Hepatocyte (in vitro differentiated cells): ENCODE measurements at regions not wholly inside any gene's neighbourhood (a gene's known extent, or its start where the extent isn't known, plus 50 kb on each side); places are given as distances from the start of the nearest gene placed in this dataset.

ENCODE experiments used
- DNase-seq: peaks from one replicate; pipeline ENCODE4 v3.0.0-alpha.2; 2016; ENCODE audit warnings: low spot score
- H2AFZ ChIP-seq: fragments of 200-600 bp; sonication (generic); 2 replicates; pipeline ENCODE4 v1.6.0; 2016; ENCODE audit warnings: antibody characterized with exemption, mild to moderate bottlenecking
- H3K27ac ChIP-seq: fragments of 200-600 bp; sonication (generic); 2 replicates; pipeline ENCODE4 v1.5.1; 2016; ENCODE audit warnings: mild to moderate bottlenecking
- H3K27me3 ChIP-seq: fragments of 200-600 bp; sonication (generic); 2 replicates; pipeline ENCODE4 v1.6.1; 2016
- H3K36me3 ChIP-seq: fragments of 200-600 bp; sonication (generic); replicated peaks from 2 replicates; pipeline ENCODE4 v1.5.1; 2016; ENCODE audit warnings: low read depth; ENCODE audit not compliant: insufficient read depth
- H3K4me1 ChIP-seq: fragments of 200-600 bp; sonication (generic); 2 replicates; pipeline ENCODE4 v1.5.1; 2016; ENCODE audit warnings: mild to moderate bottlenecking, moderate library complexity; ENCODE audit not compliant: insufficient read depth
- H3K4me2 ChIP-seq: fragments of 200-600 bp; sonication (generic); 2 replicates; pipeline ENCODE4 v1.6.0; 2016
- H3K4me3 ChIP-seq: fragments of 200-600 bp; sonication (generic); 2 replicates; pipeline ENCODE4 v1.5.1; 2016; ENCODE audit warnings: mild to moderate bottlenecking
- H3K79me2 ChIP-seq: fragments of 200-600 bp; sonication (generic); 2 replicates; pipeline ENCODE4 v1.6.0; 2017; ENCODE audit warnings: mild to moderate bottlenecking
- H3K9me2 ChIP-seq: fragments of 200-600 bp; sonication (generic); replicated peaks from 2 replicates; pipeline ENCODE4 v1.6.0; 2017; ENCODE audit warnings: mild to moderate bottlenecking; ENCODE audit not compliant: insufficient read depth
- H3K9me3 ChIP-seq: fragments of 200-600 bp; sonication (generic); 2 replicates; pipeline ENCODE4 v1.5.1; 2016; ENCODE audit warnings: low read depth, mild to moderate bottlenecking
- H4K20me1 ChIP-seq: fragments of 200-600 bp; sonication (generic); 2 replicates; pipeline ENCODE4 v1.6.0; 2016; ENCODE audit warnings: mild to moderate bottlenecking; ENCODE audit not compliant: insufficient read depth, poor library complexity, severe bottlenecking
- EZH2 ChIP-seq: fragments of 200-600 bp; sonication (generic); IDR thresholded peaks from 2 replicates; pipeline ENCODE4 v1.6.1; 2016; ENCODE audit warnings: antibody characterized with exemption, mild to moderate bottlenecking, borderline replicate concordance
- EZH2phosphoT487 ChIP-seq: fragments of 200-600 bp; sonication (generic); IDR thresholded peaks from one replicate; pipeline ENCODE4 v1.6.1; 2018; ENCODE audit warnings: antibody characterized with exemption, mild to moderate bottlenecking, low read depth, moderate library complexity; ENCODE audit not compliant: unreplicated experiment, severe bottlenecking
- WGBS: methylation state at CpG from one replicate; pipeline ENCODE4 v1.1.6; 2016; ENCODE audit warnings: low lambda C conversion rate; ENCODE audit errors: missing lambda C conversion rate; 5-methylcytosine and 5-hydroxymethylcytosine counted together
- TF ChIP-seq, protein P1 (sequence below): fragments of 200-600 bp; sonication (generic); IDR thresholded peaks from 2 replicates; pipeline ENCODE4 v1.5.1; 2016; ENCODE audit warnings: antibody characterized with exemption, mild to moderate bottlenecking; ENCODE audit not compliant: poor library complexity

DNA sequence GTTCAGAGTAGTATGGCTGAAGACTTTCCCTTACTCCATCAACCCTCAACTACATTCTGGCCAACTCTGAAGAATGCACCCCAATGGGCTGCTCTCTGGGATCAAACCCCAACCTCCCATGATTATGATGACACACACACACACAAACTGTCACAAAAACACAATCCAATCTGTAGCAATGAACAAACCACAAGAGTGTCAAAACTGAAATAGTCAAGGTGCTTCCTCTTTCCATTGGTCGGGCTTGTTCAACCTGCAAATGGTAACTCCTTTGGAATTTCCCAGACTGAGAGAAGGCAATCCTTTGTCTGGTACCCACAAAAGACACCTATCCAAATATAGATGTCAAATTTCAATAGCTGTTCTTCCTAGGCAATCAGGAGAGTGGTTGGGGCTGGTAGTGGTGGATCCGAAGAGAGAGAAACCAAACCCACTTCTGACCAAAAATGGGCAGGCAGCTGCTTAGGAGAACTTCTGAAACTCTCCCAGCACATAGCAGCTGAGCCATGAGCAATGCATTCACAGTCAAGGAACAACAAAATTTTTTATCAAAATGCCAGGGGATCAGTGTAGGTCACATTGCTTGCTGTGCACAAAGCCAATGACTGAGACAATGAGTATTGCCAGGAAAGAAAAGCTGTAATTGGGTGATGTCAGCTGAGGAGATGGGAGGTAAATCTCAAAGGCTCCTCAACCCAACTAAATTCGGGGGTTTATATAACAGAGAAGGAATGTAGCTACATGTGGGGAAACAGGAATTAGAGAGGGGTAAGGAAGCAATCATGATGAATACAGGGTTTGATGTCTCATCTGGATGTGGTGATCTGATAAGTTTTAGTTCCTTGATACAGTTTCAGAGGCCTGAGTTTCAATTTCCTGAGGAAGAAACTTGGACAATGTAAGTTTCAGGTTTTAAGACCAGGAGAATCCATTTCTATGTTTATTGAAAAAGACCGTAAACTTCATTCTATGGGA lies 191.4 kb downstream of the KITLG start:
- H4K20me1 ChIP-seq: no peaks in the 10 kb centered on the region
- H2AFZ ChIP-seq: no peak overlapping the region
- H3K9me2 ChIP-seq: no peaks in the 10 kb centered on the region
- H3K9me3 ChIP-seq: no peaks in the 10 kb centered on the region
- TF ChIP-seq EZH2 (no peak), EZH2phosphoT487 (no peak)
- TF ChIP-seq, protein P1, sequence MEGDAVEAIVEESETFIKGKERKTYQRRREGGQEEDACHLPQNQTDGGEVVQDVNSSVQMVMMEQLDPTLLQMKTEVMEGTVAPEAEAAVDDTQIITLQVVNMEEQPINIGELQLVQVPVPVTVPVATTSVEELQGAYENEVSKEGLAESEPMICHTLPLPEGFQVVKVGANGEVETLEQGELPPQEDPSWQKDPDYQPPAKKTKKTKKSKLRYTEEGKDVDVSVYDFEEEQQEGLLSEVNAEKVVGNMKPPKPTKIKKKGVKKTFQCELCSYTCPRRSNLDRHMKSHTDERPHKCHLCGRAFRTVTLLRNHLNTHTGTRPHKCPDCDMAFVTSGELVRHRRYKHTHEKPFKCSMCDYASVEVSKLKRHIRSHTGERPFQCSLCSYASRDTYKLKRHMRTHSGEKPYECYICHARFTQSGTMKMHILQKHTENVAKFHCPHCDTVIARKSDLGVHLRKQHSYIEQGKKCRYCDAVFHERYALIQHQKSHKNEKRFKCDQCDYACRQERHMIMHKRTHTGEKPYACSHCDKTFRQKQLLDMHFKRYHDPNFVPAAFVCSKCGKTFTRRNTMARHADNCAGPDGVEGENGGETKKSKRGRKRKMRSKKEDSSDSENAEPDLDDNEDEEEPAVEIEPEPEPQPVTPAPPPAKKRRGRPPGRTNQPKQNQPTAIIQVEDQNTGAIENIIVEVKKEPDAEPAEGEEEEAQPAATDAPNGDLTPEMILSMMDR: no peak
- H3K36me3 ChIP-seq: no peaks in the 10 kb centered on the region
- H3K27ac ChIP-seq: no peak overlapping the region
- H3K4me1 ChIP-seq: no peaks in the 10 kb centered on the region
- WGBS: 97% methylated on average over 4 of the region's 4 CpGs
- no peak overlapping the region for H3K4me3 ChIP-seq
- H3K79me2 ChIP-seq: no peaks in the 10 kb centered on the region
- no peaks in the 10 kb centered on the region for H3K27me3 ChIP-seq
- no peak overlapping the region for H3K4me2 ChIP-seq
- DNase-seq: no peak

DNA sequence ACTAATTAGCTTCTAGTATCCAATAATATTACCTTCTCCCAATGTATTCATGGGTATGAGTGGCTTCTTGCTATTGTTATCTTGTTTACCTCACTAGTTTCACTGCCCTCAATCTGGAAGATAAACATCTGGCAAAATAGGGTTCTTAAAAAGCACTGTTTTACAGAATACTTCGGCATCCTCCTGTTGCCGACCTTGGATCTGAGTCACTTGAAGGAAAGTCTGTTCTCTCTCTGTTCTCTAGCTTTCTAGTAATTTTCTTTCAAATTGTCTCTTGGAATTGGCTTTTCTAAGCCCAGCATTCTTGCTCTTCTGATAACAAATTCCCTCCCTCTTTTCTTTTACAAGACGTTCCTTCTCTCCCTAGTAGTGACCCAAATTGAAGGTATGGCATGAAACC lies 189.5 kb downstream of the KITLG start:
- TF ChIP-seq, protein P1: no peak
- no peak for TF ChIP-seq EZH2
- TF ChIP-seq EZH2phosphoT487: no peak
- Histone ChIP-seq H4K20me1 (no peaks in the 10 kb centered on the region), H3K36me3 (no peaks in the 10 kb centered on the region), H3K27me3 (no peaks in the 10 kb centered on the region), H3K79me2 (no peaks in the 10 kb centered on the region), H3K9me2 (no peaks in the 10 kb centered on the region), H3K9me3 (no peaks in the 10 kb centered on the region), H3K27ac (no peak overlapping the region), H3K4me1 (no peaks in the 10 kb centered on the region), H2AFZ (no peak overlapping the region), H3K4me2 (no peak overlapping the region), H3K4me3 (no peak overlapping the region)
- WGBS: 60% methylated on average over 3 of the region's 3 CpGs
- no peak for DNase-seq

DNA sequence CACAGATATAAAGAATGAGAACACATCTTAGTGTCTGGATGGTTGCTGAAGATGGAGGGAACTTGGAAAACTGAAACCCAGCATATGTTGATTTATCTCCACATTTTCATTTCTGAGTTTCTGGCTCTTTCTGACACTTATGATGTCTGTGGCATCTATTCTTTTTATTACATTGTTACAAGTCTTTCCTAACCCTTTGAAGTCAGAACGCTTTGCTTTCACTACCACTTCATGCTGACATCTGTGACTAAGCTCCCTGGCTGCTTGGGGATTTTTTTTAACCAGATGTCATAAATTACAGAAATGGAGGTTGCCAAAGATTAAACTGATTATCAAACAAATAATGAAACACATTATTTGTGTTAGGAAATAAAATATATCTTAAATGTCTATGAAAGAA lies 188.7 kb downstream of the KITLG start:
- no peaks in the 10 kb centered on the region for H3K9me3 ChIP-seq
- WGBS: 28% methylated on average over 1 of the region's 1 CpG
- no peaks in the 10 kb centered on the region for H3K27me3 ChIP-seq
- no peaks in the 10 kb centered on the region for H3K36me3 ChIP-seq
- no peaks in the 10 kb centered on the region for H3K79me2 ChIP-seq
- no peak overlapping the region for H3K27ac ChIP-seq
- H4K20me1 ChIP-seq: no peaks in the 10 kb centered on the region
- no peak overlapping the region for H2AFZ ChIP-seq
- TF ChIP-seq, protein P1: no peak
- TF ChIP-seq EZH2phosphoT487 (no peak), EZH2 (no peak)
- H3K4me1 ChIP-seq: no peaks in the 10 kb centered on the region
- peak; percentile 8 for DNase-seq
- H3K4me2 ChIP-seq: no peak overlapping the region
- no peaks in the 10 kb centered on the region for H3K9me2 ChIP-seq
- no peak overlapping the region for H3K4me3 ChIP-seq
